ENCODE measurements at regions not wholly inside any gene's neighbourhood (a gene's known extent, or its start where the extent isn't known, plus 50 kb on each side); places are given as distances from the start of the nearest gene placed in this dataset.

GRCh38 chr3:135885885-135886284 lies 79.6 kb upstream of the PPP2R3A start:
- DNase-seq, result no peak

GRCh38 chr3:135887220-135887619 lies 78.3 kb upstream of the PPP2R3A start:
- DNase-seq, result no peak

GRCh38 chr3:135889443-135889842 lies 76.1 kb upstream of the PPP2R3A start:
- DNase-seq, result no peak

- no peak for DNase-seq
These were observed 74.4 kb upstream of the PPP2R3A start for GRCh38 chr3:135891121-135891520.

- DNase-seq, result peak; percentile 64
These were observed 70.3 kb upstream of the PPP2R3A start for GRCh38 chr3:135895106-135895733.

GRCh38 chr3:135895734-135896121 lies 69.8 kb upstream of the PPP2R3A start:
- DNase-seq, result no peak

GRCh38 chr3:135896613-135897012 lies 68.9 kb upstream of the PPP2R3A start:
- no peak for DNase-seq

GRCh38 chr3:135897715-135898114 lies 67.8 kb upstream of the PPP2R3A start:
- DNase-seq, result no peak

GRCh38 chr3:135898774-135899173 lies 66.8 kb upstream of the PPP2R3A start:
- no peak for DNase-seq

- DNase-seq, result no peak
These were observed 60.3 kb upstream of the PPP2R3A start for GRCh38 chr3:135905058-135905724.

- DNase-seq, result no peak
These were observed 57.9 kb upstream of the PPP2R3A start for GRCh38 chr3:135907422-135908165.

- DNase-seq, result no peak
These were observed 57.3 kb upstream of the PPP2R3A start for GRCh38 chr3:135908225-135908624.

- DNase-seq, result no peak
These were observed 56.8 kb upstream of the PPP2R3A start for GRCh38 chr3:135908737-135909136.

- no peak for DNase-seq
These were observed 54.4 kb upstream of the PPP2R3A start for GRCh38 chr3:135911110-135911509.

GRCh38 chr3:135915206-135915605 lies 50.3 kb upstream of the PPP2R3A start:
- DNase-seq, result no peak

All from stimulated activated CD4-positive, alpha-beta T cell treated with anti-CD3 and anti-CD28 coated beads, Interleukin-15, amount 100 ng/mL, for 24 hours (primary cell).